ENCODE measurements at regions not wholly inside any gene's neighbourhood (a gene's known extent, or its start where the extent isn't known, plus 50 kb on each side); places are given as distances from the start of the nearest gene placed in this dataset.

- TF ChIP-seq CTCF (IDR thresholded peaks at IDR 0.05; ENCODE audit: insufficient read depth, low read length, poor library complexity, severe bottlenecking): no peak
- Histone ChIP-seq H3K27me3 (ENCODE audit: control insufficient read depth, insufficient read depth, low read length) (no peaks in the 10 kb centered on the region), H3K36me3 (ENCODE audit: control insufficient read depth, insufficient read depth, low read length) (no peaks in the 10 kb centered on the region), H3K4me3 (ENCODE audit: low read depth, low read length) (no peak overlapping the region)
- no peak for DNase-seq (ENCODE audit: low read depth)
Observed at GRCh38 chr5:6046296-6046967, 331.9 kb downstream of the MED10 start.

- no peak for TF ChIP-seq CTCF (IDR thresholded peaks at IDR 0.05; ENCODE audit: insufficient read depth, low read length, poor library complexity, severe bottlenecking)
- Histone ChIP-seq H3K4me3 (ENCODE audit: low read depth, low read length) (no peak overlapping the region), H3K27me3 (ENCODE audit: control insufficient read depth, insufficient read depth, low read length) (no peaks in the 10 kb centered on the region), H3K36me3 (ENCODE audit: control insufficient read depth, insufficient read depth, low read length) (no peaks in the 10 kb centered on the region)
- DNase-seq (ENCODE audit: low read depth): no peak
Observed at GRCh38 chr5:6043491-6044310, 334.6 kb downstream of the MED10 start.

- no peak for TF ChIP-seq CTCF (IDR thresholded peaks at IDR 0.05; ENCODE audit: insufficient read depth, low read length, poor library complexity, severe bottlenecking)
- no peak overlapping the region for H3K4me3 ChIP-seq (ENCODE audit: low read depth, low read length)
- no peaks in the 10 kb centered on the region for H3K27me3 ChIP-seq (ENCODE audit: control insufficient read depth, insufficient read depth, low read length)
- no peak for DNase-seq (ENCODE audit: low read depth)
- no peaks in the 10 kb centered on the region for H3K36me3 ChIP-seq (ENCODE audit: control insufficient read depth, insufficient read depth, low read length)
Observed at GRCh38 chr5:6041977-6042550, 336.3 kb downstream of the MED10 start.

- Histone ChIP-seq H3K36me3 (ENCODE audit: control insufficient read depth, insufficient read depth, low read length) (no peaks in the 10 kb centered on the region), H3K4me3 (ENCODE audit: low read depth, low read length) (no peak overlapping the region), H3K27me3 (ENCODE audit: control insufficient read depth, insufficient read depth, low read length) (no peaks in the 10 kb centered on the region)
- no peak for TF ChIP-seq CTCF (IDR thresholded peaks at IDR 0.05; ENCODE audit: insufficient read depth, low read length, poor library complexity, severe bottlenecking)
- no peak for DNase-seq (ENCODE audit: low read depth)
Observed at GRCh38 chr5:6039111-6039510, 339.2 kb downstream of the MED10 start.

GRCh38 chr5:6036006-6036405 lies 342.3 kb downstream of the MED10 start:
- DNase-seq (ENCODE audit: low read depth): no peak
- Histone ChIP-seq H3K36me3 (ENCODE audit: control insufficient read depth, insufficient read depth, low read length) (no peaks in the 10 kb centered on the region), H3K27me3 (ENCODE audit: control insufficient read depth, insufficient read depth, low read length) (no peaks in the 10 kb centered on the region), H3K4me3 (ENCODE audit: low read depth, low read length) (no peak overlapping the region)
- no peak for TF ChIP-seq CTCF (IDR thresholded peaks at IDR 0.05; ENCODE audit: insufficient read depth, low read length, poor library complexity, severe bottlenecking)
